Esophagus (tissue), 2 donors: ENCODE measurements at regions not wholly inside any gene's neighbourhood (a gene's known extent, or its start where the extent isn't known, plus 50 kb on each side); places are given as distances from the start of the nearest gene placed in this dataset.

Experiments used
- H3K27ac ChIP-seq, 2 donors: one replicate each; pipeline ENCODE4 v1.5.1; 2013; ENCODE audit warnings: low read depth in 2 of 2, mild to moderate bottlenecking in 2 of 2, inconsistent platforms in 1 of 2, low read length in 1 of 2, moderate library complexity in 1 of 2
- H3K27me3 ChIP-seq, 2 donors: one replicate each; pipeline ENCODE4 v1.6.1; 2013; ENCODE audit warnings: low read length in 2 of 2, control low read depth in 1 of 2, mild to moderate bottlenecking in 1 of 2; ENCODE audit not compliant: insufficient read depth in 2 of 2, control insufficient read depth in 1 of 2
- H3K36me3 ChIP-seq, 2 donors: one replicate each; pipeline ENCODE4 v1.6.1; 2013; ENCODE audit warnings: low read length in 1 of 2; ENCODE audit not compliant: control insufficient read depth in 2 of 2, insufficient read depth in 2 of 2
- H3K4me1 ChIP-seq, 2 donors: one replicate each; pipeline ENCODE4 v1.6.1; 2013; ENCODE audit warnings: low read length in 1 of 2; ENCODE audit not compliant: control insufficient read depth in 2 of 2, insufficient read depth in 2 of 2
- H3K4me3 ChIP-seq, 2 donors: one replicate each; pipeline ENCODE4 v1.5.1; 2013; ENCODE audit warnings: low read length in 2 of 2, mild to moderate bottlenecking in 2 of 2, low read depth in 1 of 2, moderate library complexity in 1 of 2
- H3K9me3 ChIP-seq, 2 donors: one replicate each; pipeline ENCODE4 v1.6.1; 2013; ENCODE audit warnings: mild to moderate bottlenecking in 2 of 2, low read depth in 1 of 2, low read length in 1 of 2, moderate library complexity in 1 of 2; ENCODE audit not compliant: control insufficient read depth in 2 of 2, insufficient read depth in 1 of 2
- WGBS, 2 donors: extraction: QIAGEN DNeasy Blood & Tissue Kit; methylation state at CpG; one replicate each; pipeline ENCODE4 v1.1.7; 2013; 5-methylcytosine and 5-hydroxymethylcytosine counted together
- donor health status: healthy with polysubstance abuse.
- donor health status: Bipolar disorder and iron deficiency.

- WGBS, 2 donors = 95% methylated on average over 1 of the region's 1 CpG
- H3K36me3 ChIP-seq = no peaks in the 10 kb centered on the region
- no peak overlapping the region for H3K4me3 ChIP-seq
Observed at GRCh38 chr1:238196516-238196915, 305.8 kb upstream of the ZP4 start.

GRCh38 chr1:238191170-238191569, 300.4 kb upstream of the ZP4 start:
- WGBS, 2 donors = 68 to 88% methylated on average over 1 of the region's 1 CpG
- no peak overlapping the region for H3K27ac ChIP-seq
- no peaks in the 10 kb centered on the region for H3K9me3 ChIP-seq
- H3K27me3 ChIP-seq = no peaks in the 10 kb centered on the region
- no peaks in the 10 kb centered on the region for H3K4me1 ChIP-seq
- no peaks in the 10 kb centered on the region for H3K36me3 ChIP-seq
- no peak overlapping the region for H3K4me3 ChIP-seq

More at GRCh38 chr1:238196516-238196915, 305.8 kb upstream of the ZP4 start:
- no peaks in the 10 kb centered on the region for H3K27me3 ChIP-seq
- H3K9me3 ChIP-seq = no peaks in the 10 kb centered on the region
- H3K4me1 ChIP-seq = no peaks in the 10 kb centered on the region
- H3K27ac ChIP-seq = no peak overlapping the region

DNA sequence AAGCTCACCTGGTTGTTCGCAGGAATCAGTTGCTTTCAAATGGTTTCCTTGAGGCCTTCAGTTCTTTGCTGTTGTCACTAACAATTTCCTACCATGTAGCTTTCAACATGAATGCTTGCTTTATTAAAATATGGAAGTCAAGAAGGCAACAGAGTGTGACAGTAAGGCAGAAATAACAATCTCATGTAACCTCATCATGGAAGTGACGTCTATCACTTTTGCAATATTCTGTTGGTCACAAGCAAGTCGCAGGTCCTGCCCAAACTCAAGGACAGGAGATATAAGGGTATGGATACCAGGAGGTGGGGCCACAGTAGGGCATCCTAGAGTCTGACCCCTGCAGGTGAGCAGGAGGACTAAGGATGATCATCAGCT, 296.8 kb upstream of the ZP4 start:
- WGBS, 2 donors = 87 to 90% methylated on average over 3 of the region's 3 CpGs
- Histone ChIP-seq H3K27ac (no peak overlapping the region), H3K4me3 (no peak overlapping the region), H3K4me1 (no peaks in the 10 kb centered on the region), H3K9me3 (no peaks in the 10 kb centered on the region), H3K27me3 (no peaks in the 10 kb centered on the region), H3K36me3 (no peaks in the 10 kb centered on the region)

GRCh38 chr1:238186887-238187574, 296.3 kb upstream of the ZP4 start:
- no peaks in the 10 kb centered on the region for H3K9me3 ChIP-seq
- no peak overlapping the region for H3K4me3 ChIP-seq
- H3K27me3 ChIP-seq = no peaks in the 10 kb centered on the region
- 69 to 80% methylated on average over 4 of the region's 4 CpGs for WGBS, 2 donors
- no peaks in the 10 kb centered on the region for H3K36me3 ChIP-seq
- H3K4me1 ChIP-seq = no peaks in the 10 kb centered on the region
- H3K27ac ChIP-seq = no peak overlapping the region

GRCh38 chr1:238177960-238178645, 287.4 kb upstream of the ZP4 start:
- WGBS, 2 donors = 62 to 77% methylated on average over 7 of the region's 7 CpGs
- Histone ChIP-seq H3K27ac (no peak overlapping the region), H3K4me1 (peaks cover 0 to 2% of the 10 kb centered on the region in 2 donors), H3K36me3 (no peaks in the 10 kb centered on the region), H3K9me3 (no peaks in the 10 kb centered on the region), H3K4me3 (no peak overlapping the region), H3K27me3 (no peaks in the 10 kb centered on the region)

DNA sequence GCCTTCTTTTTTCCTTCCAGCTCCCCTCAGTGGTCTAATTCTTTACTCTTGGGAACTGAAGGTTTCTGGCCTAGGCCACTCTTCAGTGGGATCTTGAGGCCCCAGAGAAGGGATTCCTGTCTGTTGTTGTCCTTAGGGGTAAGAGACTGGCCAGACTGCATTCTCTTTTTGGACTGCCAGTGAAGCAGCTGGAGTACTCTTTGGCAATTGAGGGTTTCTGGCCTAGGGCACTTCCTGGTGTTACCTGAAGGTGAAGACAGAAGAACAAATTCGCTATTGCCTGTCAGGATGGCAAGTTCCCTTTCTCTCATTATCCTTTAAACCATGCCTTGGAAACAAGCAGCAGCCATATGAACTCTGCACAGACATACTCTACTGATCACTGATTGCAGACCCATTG, 286.6 kb upstream of the ZP4 start:
- Histone ChIP-seq H3K4me1 (peaks cover 0 to 2% of the 10 kb centered on the region in 2 donors), H3K9me3 (no peaks in the 10 kb centered on the region), H3K27ac (no peak overlapping the region), H3K4me3 (no peak overlapping the region), H3K27me3 (no peaks in the 10 kb centered on the region), H3K36me3 (no peaks in the 10 kb centered on the region)
- WGBS, 2 donors = 49 to 71% methylated on average over 1 of the region's 1 CpG

DNA sequence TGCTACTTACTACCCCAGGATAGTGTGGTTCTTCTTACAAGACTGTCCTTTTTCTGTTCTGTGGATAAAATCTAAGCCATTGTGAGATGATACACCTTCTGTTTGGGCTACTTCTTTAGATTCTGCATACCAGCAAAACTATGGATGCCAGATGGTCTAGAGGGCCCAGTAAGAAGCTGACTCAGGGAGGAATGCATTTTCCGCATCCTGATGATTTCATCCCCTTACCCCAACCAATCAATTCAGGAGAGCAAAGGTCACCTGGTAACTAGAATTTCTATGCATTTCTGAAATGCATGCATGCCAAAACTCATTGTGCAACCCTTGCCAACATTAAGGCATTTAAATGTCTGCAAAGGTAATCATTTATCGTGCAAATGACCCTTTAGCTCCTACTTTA, 285.7 kb upstream of the ZP4 start:
- peaks cover 0 to 2% of the 10 kb centered on the region in 2 donors for H3K4me1 ChIP-seq
- no peaks in the 10 kb centered on the region for H3K27me3 ChIP-seq
- 82 to 88% methylated on average over 2 of the region's 2 CpGs for WGBS, 2 donors
- H3K9me3 ChIP-seq = no peaks in the 10 kb centered on the region
- no peak overlapping the region for H3K27ac ChIP-seq
- H3K4me3 ChIP-seq = no peak overlapping the region
- no peaks in the 10 kb centered on the region for H3K36me3 ChIP-seq

- H3K4me3 ChIP-seq = no peak overlapping the region
- no peaks in the 10 kb centered on the region for H3K27me3 ChIP-seq
- 64 to 67% methylated on average over 2 of the region's 2 CpGs for WGBS, 2 donors
- no peaks in the 10 kb centered on the region for H3K9me3 ChIP-seq
- no peaks in the 10 kb centered on the region for H3K4me1 ChIP-seq
- H3K36me3 ChIP-seq = no peaks in the 10 kb centered on the region
- H3K27ac ChIP-seq = no peak overlapping the region
Observed at GRCh38 chr1:238171985-238172384, 281.3 kb upstream of the ZP4 start.

GRCh38 chr1:238161955-238162354, 271.2 kb upstream of the ZP4 start:
- Histone ChIP-seq H3K4me3 (no peak overlapping the region), H3K36me3 (no peaks in the 10 kb centered on the region), H3K27me3 (no peaks in the 10 kb centered on the region), H3K4me1 (no peaks in the 10 kb centered on the region), H3K9me3 (no peaks in the 10 kb centered on the region), H3K27ac (no peak overlapping the region)

DNA sequence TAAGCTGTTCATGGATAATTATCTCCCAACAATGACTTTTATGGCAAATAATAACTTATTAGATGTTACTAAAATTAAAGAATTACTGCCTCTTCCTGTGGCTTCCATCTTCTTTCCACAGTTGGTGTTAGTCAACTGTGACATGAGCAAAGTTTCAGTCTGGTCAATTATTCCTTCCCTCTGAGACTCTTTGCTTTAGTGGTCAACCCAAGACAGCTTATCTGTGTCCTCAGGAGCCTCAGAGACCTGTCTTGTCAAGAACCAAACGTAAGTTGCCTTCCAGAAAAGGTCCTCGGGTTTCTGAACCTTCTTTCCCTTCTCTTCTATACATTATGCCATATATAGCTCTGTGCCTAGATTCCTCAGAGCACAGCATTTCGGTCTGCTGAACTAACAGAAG, 263.2 kb upstream of the ZP4 start:
- Histone ChIP-seq H3K9me3 (no peaks in the 10 kb centered on the region), H3K27me3 (no peaks in the 10 kb centered on the region)
- WGBS, 2 donors = 65 to 72% methylated on average over 3 of the region's 3 CpGs

More for the DNA sequence above, 263.2 kb upstream of the ZP4 start:
- H3K36me3 ChIP-seq = no peaks in the 10 kb centered on the region
- no peak overlapping the region for H3K4me3 ChIP-seq
- no peaks in the 10 kb centered on the region for H3K4me1 ChIP-seq
- no peak overlapping the region for H3K27ac ChIP-seq
